ENCODE measurements at regions not wholly inside any gene's neighbourhood (a gene's known extent, or its start where the extent isn't known, plus 50 kb on each side); places are given as distances from the start of the nearest gene placed in this dataset.

- peaks cover 46% of the 10 kb centered on the region for H3K27me3 Mint-ChIP-seq (ENCODE audit: unreplicated experiment)
- no peak for DNase-seq (ENCODE audit: extremely low spot score, unreplicated experiment)
- H3K9me3 Mint-ChIP-seq (ENCODE audit: unreplicated experiment), result no peaks in the 10 kb centered on the region
- TF ChIP-seq CTCF (IDR thresholded peaks at IDR 0.05), result no peak
- H3K27ac Mint-ChIP-seq (ENCODE audit: unreplicated experiment), result no peak overlapping the region
- no peaks in the 10 kb centered on the region for H3K36me3 Mint-ChIP-seq (ENCODE audit: unreplicated experiment)
- no peak overlapping the region for H3K4me3 Mint-ChIP-seq (ENCODE audit: unreplicated experiment)
- no peaks in the 10 kb centered on the region for H3K4me1 Mint-ChIP-seq (ENCODE audit: unreplicated experiment)
Observed at GRCh38 chr4:57220172-57220571, 110.0 kb upstream of the IGFBP7 start.

DNA sequence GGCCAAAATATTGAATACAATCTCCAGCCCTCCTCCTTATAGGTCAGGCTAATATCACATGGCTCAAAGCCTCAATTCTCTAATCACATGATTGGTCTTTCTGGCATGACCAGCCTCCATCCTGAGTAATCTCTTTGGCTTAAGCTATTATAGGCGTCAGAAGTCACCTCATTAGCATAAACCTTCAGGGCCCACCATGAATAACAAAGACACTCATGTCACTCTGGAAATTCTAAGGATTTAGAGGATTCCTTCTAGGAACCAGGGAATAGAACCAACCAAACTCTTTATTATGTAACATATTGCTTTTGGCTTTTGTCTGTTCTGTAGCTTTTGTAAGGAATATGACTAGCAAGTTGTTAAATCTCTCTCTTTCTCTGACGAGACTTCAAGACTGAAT lies 109.2 kb upstream of the IGFBP7 start:
- no peak overlapping the region for H3K4me3 Mint-ChIP-seq (ENCODE audit: unreplicated experiment)
- H3K27ac Mint-ChIP-seq (ENCODE audit: unreplicated experiment), result no peak overlapping the region
- no peak for DNase-seq (ENCODE audit: extremely low spot score, unreplicated experiment)
- no peaks in the 10 kb centered on the region for H3K9me3 Mint-ChIP-seq (ENCODE audit: unreplicated experiment)
- H3K4me1 Mint-ChIP-seq (ENCODE audit: unreplicated experiment), result no peaks in the 10 kb centered on the region
- no peak for TF ChIP-seq CTCF (IDR thresholded peaks at IDR 0.05)
- H3K27me3 Mint-ChIP-seq (ENCODE audit: unreplicated experiment), result peaks cover 46% of the 10 kb centered on the region
- no peaks in the 10 kb centered on the region for H3K36me3 Mint-ChIP-seq (ENCODE audit: unreplicated experiment)

DNA sequence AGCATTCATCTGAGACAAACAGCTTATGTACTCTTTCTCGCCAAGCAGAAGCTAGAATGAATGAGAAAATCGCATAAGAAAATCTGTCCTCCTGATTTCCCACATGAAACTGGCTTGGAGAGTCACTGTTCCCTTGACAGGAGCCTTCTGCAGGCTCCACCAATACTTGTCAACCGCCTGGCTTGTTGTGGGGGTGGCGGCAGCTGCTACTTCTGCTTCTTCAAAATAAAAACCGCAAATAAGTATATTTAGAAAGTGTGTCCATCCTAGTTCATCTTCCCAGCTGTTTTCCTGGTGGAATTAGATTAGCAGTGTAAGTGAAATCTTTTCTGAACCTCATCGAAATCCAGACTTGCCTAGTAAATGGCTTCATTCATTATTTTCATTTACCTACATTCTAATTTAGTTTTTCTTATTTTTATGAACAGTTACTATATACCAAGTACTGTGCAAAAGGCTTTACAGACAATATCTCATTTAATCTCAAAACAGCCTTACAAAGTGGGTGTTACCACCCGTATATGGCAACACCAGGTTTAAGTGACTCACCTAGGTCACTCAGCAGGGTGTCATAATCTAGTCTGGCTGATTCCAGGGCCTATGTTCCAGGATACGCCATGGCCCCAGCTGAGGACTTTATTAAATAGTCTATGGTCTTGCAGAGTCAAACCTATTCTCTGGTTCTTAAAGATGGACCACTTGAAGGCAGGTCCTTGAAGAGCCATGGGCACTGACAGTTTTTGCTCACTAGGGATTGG lies 104.6 kb upstream of the IGFBP7 start:
- no peaks in the 10 kb centered on the region for H3K36me3 Mint-ChIP-seq (ENCODE audit: unreplicated experiment)
- H3K4me3 Mint-ChIP-seq (ENCODE audit: unreplicated experiment), result no peak overlapping the region
- H3K27me3 Mint-ChIP-seq (ENCODE audit: unreplicated experiment), result peaks cover 54% of the 10 kb centered on the region
- no peak for DNase-seq (ENCODE audit: extremely low spot score, unreplicated experiment)
- H3K27ac Mint-ChIP-seq (ENCODE audit: unreplicated experiment), result no peak overlapping the region
- H3K4me1 Mint-ChIP-seq (ENCODE audit: unreplicated experiment), result no peaks in the 10 kb centered on the region
- H3K9me3 Mint-ChIP-seq (ENCODE audit: unreplicated experiment), result no peaks in the 10 kb centered on the region
- no peak for TF ChIP-seq CTCF (IDR thresholded peaks at IDR 0.05)

- no peak overlapping the region for H3K27ac Mint-ChIP-seq (ENCODE audit: unreplicated experiment)
- TF ChIP-seq CTCF (IDR thresholded peaks at IDR 0.05), result no peak
- H3K36me3 Mint-ChIP-seq (ENCODE audit: unreplicated experiment), result no peaks in the 10 kb centered on the region
- no peak overlapping the region for H3K4me3 Mint-ChIP-seq (ENCODE audit: unreplicated experiment)
- H3K9me3 Mint-ChIP-seq (ENCODE audit: unreplicated experiment), result no peaks in the 10 kb centered on the region
- H3K27me3 Mint-ChIP-seq (ENCODE audit: unreplicated experiment), result peaks cover 61% of the 10 kb centered on the region
- no peak for DNase-seq (ENCODE audit: extremely low spot score, unreplicated experiment)
- H3K4me1 Mint-ChIP-seq (ENCODE audit: unreplicated experiment), result no peaks in the 10 kb centered on the region
Observed at GRCh38 chr4:57211131-57211530, 100.9 kb upstream of the IGFBP7 start.

- no peaks in the 10 kb centered on the region for H3K36me3 Mint-ChIP-seq (ENCODE audit: unreplicated experiment)
- no peak overlapping the region for H3K27ac Mint-ChIP-seq (ENCODE audit: unreplicated experiment)
- DNase-seq (ENCODE audit: extremely low spot score, unreplicated experiment), result no peak
- H3K4me3 Mint-ChIP-seq (ENCODE audit: unreplicated experiment), result no peak overlapping the region
- H3K4me1 Mint-ChIP-seq (ENCODE audit: unreplicated experiment), result no peaks in the 10 kb centered on the region
- H3K9me3 Mint-ChIP-seq (ENCODE audit: unreplicated experiment), result no peaks in the 10 kb centered on the region
- peaks cover 57% of the 10 kb centered on the region for H3K27me3 Mint-ChIP-seq (ENCODE audit: unreplicated experiment)
- TF ChIP-seq CTCF (IDR thresholded peaks at IDR 0.05), result no peak
Observed at GRCh38 chr4:57206172-57206571, 96.0 kb upstream of the IGFBP7 start.

Data from osteocyte (in vitro differentiated cells).